ENCODE measurements at regions not wholly inside any gene's neighbourhood (a gene's known extent, or its start where the extent isn't known, plus 50 kb on each side); places are given as distances from the start of the nearest gene placed in this dataset.
"Not testable (repeated sequence)": the region's sequence is repeated elsewhere in the genome, so short reads cannot be mapped to it uniquely, and the experiment has no call there.

DNA sequence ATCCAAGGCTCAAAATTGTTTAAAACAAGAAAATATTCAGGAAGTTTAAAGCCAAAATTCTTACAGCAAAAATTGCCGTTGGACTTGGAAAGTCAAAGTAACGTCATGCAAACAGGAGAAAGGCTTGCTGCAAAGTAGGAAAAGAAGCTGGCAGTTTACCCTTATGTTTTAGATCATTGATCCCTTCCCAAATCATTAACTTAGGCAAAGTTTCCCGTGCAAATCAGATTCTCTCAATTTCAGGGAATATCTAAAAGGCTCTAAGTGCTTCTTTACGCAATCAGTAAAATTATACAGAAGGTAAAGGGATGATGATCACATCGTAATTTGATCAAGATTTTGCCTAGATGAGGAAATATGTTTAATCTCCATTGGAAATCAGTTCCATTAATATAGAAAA, 197.5 kb downstream of the ALDH8A1 start:
- Histone ChIP-seq H3F3A (ENCODE audit: low read depth) (no peaks in the 10 kb centered on the region), H3K4me1 (peaks cover 5% of the 10 kb centered on the region), H3K4me3 (no peak overlapping the region), H3K79me2 (ENCODE audit: low read depth) (no peaks in the 10 kb centered on the region), H3K9ac (no peak overlapping the region), H3K27ac (no peak overlapping the region), H3K27me3 (no peaks in the 10 kb centered on the region), H3K36me3 (no peaks in the 10 kb centered on the region), H3K4me2 (no peak overlapping the region), H2AFZ (replicated peaks) (no peak overlapping the region), H3K9me3 (ENCODE audit: low read depth) (no peaks in the 10 kb centered on the region), H4K20me1 (ENCODE audit: low read depth) (no peaks in the 10 kb centered on the region)
- peaks cover 2% of the 10 kb centered on the region for H3K27me3 Mint-ChIP-seq (ENCODE audit: insufficient read depth, low read depth)
- no peaks in the 10 kb centered on the region for H3K36me3 Mint-ChIP-seq
- H3K9me3 Mint-ChIP-seq, result no peaks in the 10 kb centered on the region
- H3K4me3 Mint-ChIP-seq, result no peak overlapping the region
- H3K27ac Mint-ChIP-seq, result no peak overlapping the region
- no peak for DNase-seq (ENCODE audit: low spot score)
- TF ChIP-seq, protein P1, sequence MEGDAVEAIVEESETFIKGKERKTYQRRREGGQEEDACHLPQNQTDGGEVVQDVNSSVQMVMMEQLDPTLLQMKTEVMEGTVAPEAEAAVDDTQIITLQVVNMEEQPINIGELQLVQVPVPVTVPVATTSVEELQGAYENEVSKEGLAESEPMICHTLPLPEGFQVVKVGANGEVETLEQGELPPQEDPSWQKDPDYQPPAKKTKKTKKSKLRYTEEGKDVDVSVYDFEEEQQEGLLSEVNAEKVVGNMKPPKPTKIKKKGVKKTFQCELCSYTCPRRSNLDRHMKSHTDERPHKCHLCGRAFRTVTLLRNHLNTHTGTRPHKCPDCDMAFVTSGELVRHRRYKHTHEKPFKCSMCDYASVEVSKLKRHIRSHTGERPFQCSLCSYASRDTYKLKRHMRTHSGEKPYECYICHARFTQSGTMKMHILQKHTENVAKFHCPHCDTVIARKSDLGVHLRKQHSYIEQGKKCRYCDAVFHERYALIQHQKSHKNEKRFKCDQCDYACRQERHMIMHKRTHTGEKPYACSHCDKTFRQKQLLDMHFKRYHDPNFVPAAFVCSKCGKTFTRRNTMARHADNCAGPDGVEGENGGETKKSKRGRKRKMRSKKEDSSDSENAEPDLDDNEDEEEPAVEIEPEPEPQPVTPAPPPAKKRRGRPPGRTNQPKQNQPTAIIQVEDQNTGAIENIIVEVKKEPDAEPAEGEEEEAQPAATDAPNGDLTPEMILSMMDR (IDR thresholded peaks at IDR 0.05), result no peak
- TF ChIP-seq EZH2 (IDR thresholded peaks at IDR 0.05) (no peak), EZH2phosphoT487 (IDR thresholded peaks at IDR 0.05) (no peak)
- no peaks in the 10 kb centered on the region for H3K4me1 Mint-ChIP-seq

- Histone ChIP-seq H3K36me3 (no peaks in the 10 kb centered on the region), H3K27me3 (no peaks in the 10 kb centered on the region), H3K27ac (no peak overlapping the region), H3K9me3 (ENCODE audit: low read depth) (no peaks in the 10 kb centered on the region), H3K4me1 (peaks cover 5% of the 10 kb centered on the region), H2AFZ (replicated peaks) (no peak overlapping the region), H3K79me2 (ENCODE audit: low read depth) (no peaks in the 10 kb centered on the region), H4K20me1 (ENCODE audit: low read depth) (no peaks in the 10 kb centered on the region), H3F3A (ENCODE audit: low read depth) (no peaks in the 10 kb centered on the region), H3K4me3 (no peak overlapping the region), H3K4me2 (no peak overlapping the region), H3K9ac (no peak overlapping the region)
- no peaks in the 10 kb centered on the region for H3K36me3 Mint-ChIP-seq
- no peaks in the 10 kb centered on the region for H3K9me3 Mint-ChIP-seq
- H3K4me3 Mint-ChIP-seq, result no peak overlapping the region
- H3K4me1 Mint-ChIP-seq, result no peaks in the 10 kb centered on the region
- no peak overlapping the region for H3K27ac Mint-ChIP-seq
- H3K27me3 Mint-ChIP-seq (ENCODE audit: insufficient read depth, low read depth), result peaks cover 2% of the 10 kb centered on the region
- TF ChIP-seq, protein P1 (IDR thresholded peaks at IDR 0.05), result no peak
- TF ChIP-seq EZH2 (IDR thresholded peaks at IDR 0.05) (no peak), EZH2phosphoT487 (IDR thresholded peaks at IDR 0.05) (no peak)
- no peak for DNase-seq (ENCODE audit: low spot score)
These were observed 199.2 kb downstream of the ALDH8A1 start for GRCh38 chr6:134750669-134751068.

GRCh38 chr6:134748484-134748883, 201.4 kb downstream of the ALDH8A1 start:
- no peak for DNase-seq (ENCODE audit: low spot score)
- Mint-ChIP-seq H3K27ac (no peak overlapping the region), H3K4me3 (no peak overlapping the region), H3K36me3 (no peaks in the 10 kb centered on the region), H3K9me3 (no peaks in the 10 kb centered on the region), H3K4me1 (no peaks in the 10 kb centered on the region), H3K27me3 (ENCODE audit: insufficient read depth, low read depth) (peaks cover 2% of the 10 kb centered on the region)
- H3K9ac ChIP-seq, result no peak overlapping the region
- no peaks in the 10 kb centered on the region for H3K79me2 ChIP-seq (ENCODE audit: low read depth)
- no peaks in the 10 kb centered on the region for H3K27me3 ChIP-seq
- H3K36me3 ChIP-seq, result no peaks in the 10 kb centered on the region
- no peaks in the 10 kb centered on the region for H3K9me3 ChIP-seq (ENCODE audit: low read depth)
- no peak overlapping the region for H2AFZ ChIP-seq (replicated peaks)
- no peaks in the 10 kb centered on the region for H4K20me1 ChIP-seq (ENCODE audit: low read depth)
- peaks cover 5% of the 10 kb centered on the region for H3K4me1 ChIP-seq
- no peak overlapping the region for H3K4me2 ChIP-seq
- TF ChIP-seq EZH2phosphoT487 (IDR thresholded peaks at IDR 0.05), result no peak
- TF ChIP-seq, protein P1 (IDR thresholded peaks at IDR 0.05), result no peak
- no peak for TF ChIP-seq EZH2 (IDR thresholded peaks at IDR 0.05)
- H3K27ac ChIP-seq, result no peak overlapping the region
- H3K4me3 ChIP-seq, result no peak overlapping the region
- no peaks in the 10 kb centered on the region for H3F3A ChIP-seq (ENCODE audit: low read depth)

GRCh38 chr6:134747197-134747596, 202.7 kb downstream of the ALDH8A1 start:
- H3K4me1 Mint-ChIP-seq; H3K27ac ChIP-seq; H3K4me3 Mint-ChIP-seq; H3K4me1 ChIP-seq; H3F3A ChIP-seq (ENCODE audit: low read depth); H4K20me1 ChIP-seq (ENCODE audit: low read depth); H3K27me3 Mint-ChIP-seq (ENCODE audit: insufficient read depth, low read depth); H3K4me2 ChIP-seq; H3K79me2 ChIP-seq (ENCODE audit: low read depth); H3K4me3 ChIP-seq; H3K36me3 Mint-ChIP-seq; H3K27me3 ChIP-seq; H3K9ac ChIP-seq; H2AFZ ChIP-seq (replicated peaks); H3K36me3 ChIP-seq; H3K27ac Mint-ChIP-seq; H3K9me3 ChIP-seq (ENCODE audit: low read depth); DNase-seq (ENCODE audit: low spot score); H3K9me3 Mint-ChIP-seq: not testable (repeated sequence)

Measured in neural progenitor cell (in vitro differentiated cells).